HFF-Myc (cell line): ENCODE measurements at regions not wholly inside any gene's neighbourhood (a gene's known extent, or its start where the extent isn't known, plus 50 kb on each side); places are given as distances from the start of the nearest gene placed in this dataset.
"Not testable (repeated sequence)": the region's sequence is repeated elsewhere in the genome, so short reads cannot be mapped to it uniquely, and the experiment has no call there.

ENCODE experiments used
- DNase-seq: peaks from one replicate; pipeline ENCODE4 v3.0.0-alpha.2; 2011; ENCODE audit warnings: low read depth; ENCODE audit errors: extremely low read depth
- H3K4me3 ChIP-seq: replicated peaks from 2 replicates; pipeline ENCODE4 v1.5.1; 2011; ENCODE audit warnings: low read depth, mild to moderate bottlenecking, control low read depth, low read length
- CTCF ChIP-seq: IDR thresholded peaks from 2 replicates; pipeline ENCODE4 v1.5.1; 2012; ENCODE audit warnings: mild to moderate bottlenecking, low read depth, low read length, control low read depth; ENCODE audit errors: missing control alignments

- DNase-seq, result no peak
- no peak for TF ChIP-seq CTCF
- H3K4me3 ChIP-seq, result no peak overlapping the region
These were observed 174.3 kb upstream of the FAT3 start for GRCh38 chr11:92050305-92050704.

- H3K4me3 ChIP-seq, result no peak overlapping the region
- no peak for TF ChIP-seq CTCF
- no peak for DNase-seq
These were observed 176.2 kb upstream of the FAT3 start for GRCh38 chr11:92048415-92048814.

GRCh38 chr11:92046103-92046502 lies 178.5 kb upstream of the FAT3 start:
- TF ChIP-seq CTCF, result no peak
- DNase-seq, result no peak
- no peak overlapping the region for H3K4me3 ChIP-seq

- DNase-seq, result no peak
- TF ChIP-seq CTCF, result no peak
- no peak overlapping the region for H3K4me3 ChIP-seq
These were observed 179.3 kb upstream of the FAT3 start for GRCh38 chr11:92045301-92045700.

- no peak for DNase-seq
- TF ChIP-seq CTCF, result no peak
These were observed 189.1 kb upstream of the FAT3 start for GRCh38 chr11:92035488-92035887.

GRCh38 chr11:92027136-92027535 lies 197.5 kb upstream of the FAT3 start:
- not testable (repeated sequence) for DNase-seq, H3K4me3 ChIP-seq

More at GRCh38 chr11:92035488-92035887, 189.1 kb upstream of the FAT3 start:
- no peak overlapping the region for H3K4me3 ChIP-seq

- no peak for TF ChIP-seq CTCF
- H3K4me3 ChIP-seq, result no peak overlapping the region
- no peak for DNase-seq
These were observed 198.0 kb upstream of the FAT3 start for GRCh38 chr11:92026664-92027063.
